ENCODE measurements at regions not wholly inside any gene's neighbourhood (a gene's known extent, or its start where the extent isn't known, plus 50 kb on each side); places are given as distances from the start of the nearest gene placed in this dataset.

DNA sequence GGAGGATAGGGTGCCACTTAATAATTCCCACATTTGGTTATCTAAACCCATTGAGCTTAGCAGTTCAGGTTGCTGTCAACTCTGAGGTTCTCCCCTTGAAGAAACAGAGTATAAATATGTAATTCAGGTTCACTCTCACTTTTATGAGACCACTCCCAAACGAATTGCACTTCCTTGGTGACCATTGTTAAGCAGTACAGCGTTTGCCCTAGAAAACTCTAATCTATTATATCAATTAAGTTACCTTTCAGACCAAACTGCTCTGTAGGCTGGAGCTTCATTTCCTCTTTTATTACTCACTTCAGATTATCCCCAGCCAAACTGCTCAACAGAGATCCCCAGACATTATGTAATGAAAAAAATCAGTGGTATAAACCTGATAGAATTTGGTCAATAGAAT is 1317.0 kb upstream of the ACO1 start:
- no peak for TF ChIP-seq POLR2A (IDR thresholded peaks at IDR 0.05; ENCODE audit: low read length)
- TF ChIP-seq GATA1 (IDR thresholded peaks at IDR 0.05; ENCODE audit: low read depth, low read length) = no peak

Measured in erythroblast (primary cell).